ENCODE measurements at regions not wholly inside any gene's neighbourhood (a gene's known extent, or its start where the extent isn't known, plus 50 kb on each side); places are given as distances from the start of the nearest gene placed in this dataset.
"Not testable (repeated sequence)": the region's sequence is repeated elsewhere in the genome, so short reads cannot be mapped to it uniquely, and the experiment has no call there.

DNA sequence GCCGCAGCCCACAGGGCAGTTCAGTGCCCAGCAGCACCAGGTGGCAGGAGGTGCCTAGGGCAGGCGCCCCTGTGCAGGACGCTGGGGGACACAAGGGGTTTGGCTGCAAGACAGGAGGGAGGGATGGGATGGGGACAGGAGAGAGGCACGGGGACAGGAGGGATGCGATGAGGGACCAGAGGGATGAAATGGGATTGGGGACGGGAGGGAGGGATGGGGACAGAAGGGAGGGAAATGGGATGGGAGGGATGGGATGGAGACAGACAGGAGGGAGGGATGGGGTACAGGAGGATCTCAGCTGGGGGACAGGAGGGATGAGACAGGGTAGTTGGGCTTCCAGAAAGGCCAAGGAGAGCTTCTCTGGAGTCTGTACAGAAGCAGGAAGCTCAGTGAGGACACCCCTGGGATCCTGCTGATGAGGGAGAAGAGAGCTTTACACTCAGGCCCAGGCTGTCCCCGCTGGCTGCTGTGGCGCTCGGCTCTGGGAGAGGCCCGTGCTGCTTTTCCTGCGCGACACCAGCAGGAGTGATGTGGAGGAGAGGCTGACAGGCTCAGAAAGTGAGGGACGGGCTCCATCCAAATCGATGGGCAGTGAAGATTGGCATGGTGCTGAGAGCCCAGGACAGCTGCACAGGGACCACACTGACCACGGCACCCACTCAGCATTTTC, 400.8 kb downstream of the SMOC2 start:
- no peak for DNase-seq

DNA sequence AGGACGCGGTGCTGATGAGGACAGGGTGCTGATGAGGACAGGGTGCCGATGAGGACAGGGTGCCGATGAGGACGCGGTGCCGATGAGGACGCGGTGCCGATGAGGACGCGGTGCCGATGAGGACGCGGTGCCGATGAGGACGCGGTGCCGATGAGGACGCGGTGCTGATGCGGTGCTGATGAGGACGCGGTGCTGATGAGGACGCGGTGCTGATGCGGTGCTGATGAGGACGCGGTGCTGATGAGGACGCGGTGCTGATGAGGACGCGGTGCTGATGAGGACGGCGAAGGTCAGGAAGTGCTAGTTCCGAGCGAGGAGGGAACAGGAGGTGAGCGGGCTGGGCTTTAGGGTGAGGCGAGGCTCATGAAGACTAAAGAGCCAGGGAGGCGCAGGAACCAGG, 399.9 kb downstream of the SMOC2 start:
- DNase-seq, result not testable (repeated sequence)

DNA sequence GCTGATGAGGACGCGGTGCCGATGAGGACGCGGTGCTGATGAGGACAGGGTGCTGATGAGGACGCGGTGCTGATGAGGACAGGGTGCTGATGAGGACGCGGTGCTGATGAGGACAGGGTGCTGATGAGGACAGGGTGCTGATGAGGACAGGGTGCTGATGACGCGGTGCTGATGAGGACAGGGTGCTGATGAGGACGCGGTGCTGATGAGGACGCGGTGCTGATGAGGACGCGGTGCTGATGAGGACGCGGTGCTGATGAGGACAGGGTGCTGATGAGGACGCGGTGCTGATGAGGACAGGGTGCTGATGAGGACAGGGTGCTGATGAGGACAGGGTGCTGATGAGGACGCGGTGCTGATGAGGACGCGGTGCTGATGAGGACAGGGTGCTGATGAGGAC, 399.3 kb downstream of the SMOC2 start:
- DNase-seq, result not testable (repeated sequence)

DNA sequence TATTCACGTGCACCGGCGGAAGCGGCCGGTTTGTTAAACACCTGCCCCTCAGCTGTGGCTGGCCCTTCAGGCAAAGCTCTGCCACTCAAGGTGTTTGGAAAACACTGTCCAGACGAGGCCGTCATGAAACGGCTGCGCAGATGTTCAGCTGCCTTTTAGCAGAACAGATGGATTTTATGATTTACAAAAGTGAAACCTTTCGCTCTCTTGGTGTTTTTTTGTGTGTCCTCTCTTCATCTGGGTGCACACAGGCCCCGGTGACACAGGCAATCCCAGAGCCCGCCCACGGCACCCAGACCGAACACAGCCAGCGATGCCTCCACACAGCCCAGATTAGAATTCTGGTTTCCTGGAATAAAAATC, 397.0 kb downstream of the SMOC2 start:
- no peak for DNase-seq

DNA sequence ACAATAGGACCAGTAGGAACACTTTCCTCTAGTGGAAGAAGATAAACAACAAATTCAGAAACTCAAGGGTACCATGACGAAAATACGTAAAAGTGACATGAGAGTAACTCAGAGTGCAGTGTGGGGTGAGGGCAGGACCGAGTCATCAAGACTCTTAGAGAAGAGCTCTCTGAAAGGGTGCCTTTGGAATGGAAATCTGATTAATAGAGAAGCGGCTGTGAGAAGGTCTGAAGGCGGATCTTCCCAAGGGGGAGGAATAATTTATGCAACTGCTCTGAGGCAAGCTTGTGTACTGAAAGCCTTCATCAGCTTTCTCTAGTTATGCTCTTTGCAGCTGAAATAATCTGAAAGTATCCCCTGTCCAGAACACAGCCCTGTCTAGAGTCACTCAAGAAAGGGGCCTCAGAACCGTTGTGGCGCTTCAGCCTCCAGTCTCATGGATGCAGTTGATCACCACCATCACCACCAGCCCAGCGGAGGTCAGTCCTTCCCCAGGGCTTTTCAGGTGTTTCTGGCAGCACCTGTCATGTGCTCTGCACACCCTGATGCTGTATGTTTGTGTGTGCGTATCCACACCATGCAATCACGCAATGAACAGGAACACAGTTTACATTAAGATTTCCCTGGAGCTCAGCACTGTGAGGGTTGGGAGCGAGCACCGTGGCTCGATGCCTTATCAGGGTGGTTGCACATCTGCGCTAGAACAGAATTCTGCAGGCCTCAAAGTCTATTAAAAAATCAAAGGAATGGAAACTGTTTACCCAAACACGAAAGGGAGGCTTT, 396.5 kb downstream of the SMOC2 start:
- no peak for DNase-seq

GRCh38 chr6:168835991-168836390, 395.0 kb downstream of the SMOC2 start:
- no peak for DNase-seq

GRCh38 chr6:168834801-168835200, 393.8 kb downstream of the SMOC2 start:
- no peak for DNase-seq

GRCh38 chr6:168834042-168834587, 393.1 kb downstream of the SMOC2 start:
- DNase-seq, result no peak

DNA sequence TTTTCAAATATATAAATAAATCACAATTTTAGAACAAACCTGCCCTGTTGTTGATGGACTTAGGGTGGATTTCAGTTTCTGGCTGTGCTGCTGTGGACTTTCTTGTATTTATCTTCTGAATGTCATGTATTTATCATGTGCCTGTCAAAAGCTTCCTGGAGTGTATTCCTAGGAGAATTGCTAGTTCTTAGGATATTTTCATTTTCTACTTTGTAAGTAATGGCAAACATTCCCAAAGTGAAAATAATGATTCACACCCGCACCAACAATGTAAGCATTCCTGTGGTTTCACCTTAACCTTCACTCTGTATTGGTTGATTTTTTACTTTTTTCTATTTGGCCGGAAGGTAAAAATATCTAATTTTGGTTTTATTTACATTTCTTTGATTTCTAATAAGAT, 387.8 kb downstream of the SMOC2 start:
- no peak for DNase-seq

GRCh38 chr6:168828035-168828434, 387.1 kb downstream of the SMOC2 start:
- no peak for DNase-seq

- no peak for DNase-seq
Measured at GRCh38 chr6:168827586-168827871, 386.5 kb downstream of the SMOC2 start.

DNA sequence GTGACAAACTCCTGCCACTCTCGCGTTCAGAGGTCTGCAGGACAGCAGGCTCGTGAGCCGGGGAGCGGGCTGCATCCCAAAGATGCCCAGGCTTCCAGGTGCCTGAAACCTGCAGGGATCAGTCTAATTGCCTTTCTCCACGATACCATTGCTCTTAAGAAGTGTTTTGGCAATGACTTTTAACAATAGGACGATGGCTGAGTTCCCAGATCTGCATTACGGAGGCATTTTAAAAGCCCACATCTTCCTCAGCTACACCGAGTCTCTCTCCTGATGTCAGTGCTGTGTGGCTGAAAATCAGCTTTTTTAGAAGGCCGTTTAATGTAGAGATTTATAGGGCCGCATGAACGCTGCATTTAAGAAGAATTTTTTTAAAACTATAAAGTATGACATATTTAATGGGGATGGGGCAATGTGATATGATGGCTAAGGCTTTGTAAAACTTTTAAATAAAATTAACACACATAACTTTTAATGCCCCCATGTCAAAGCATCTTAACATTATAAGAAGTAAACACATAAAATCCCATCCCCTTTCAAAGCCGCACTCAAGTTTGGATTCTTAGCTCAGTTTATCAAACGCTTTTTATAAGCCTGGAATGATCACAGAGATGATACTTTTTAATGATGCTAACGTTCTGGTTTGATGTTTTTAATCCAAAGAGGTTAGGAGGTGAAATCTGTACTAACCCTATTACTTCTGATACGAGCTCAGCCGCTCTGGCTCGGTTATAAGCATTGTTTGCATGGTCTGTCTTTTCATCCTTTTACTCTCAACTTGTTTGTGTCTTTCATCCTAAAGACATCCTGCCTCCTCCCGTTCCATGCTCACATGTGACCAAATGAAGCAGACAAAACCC, 386.0 kb downstream of the SMOC2 start:
- peak; percentile 32 for DNase-seq

- no peak for DNase-seq
Measured at GRCh38 chr6:168826078-168826390, 385.1 kb downstream of the SMOC2 start.

- DNase-seq, result no peak
Measured at GRCh38 chr6:168825226-168826077, 384.5 kb downstream of the SMOC2 start.

- DNase-seq, result peak; percentile 42
Measured at GRCh38 chr6:168823397-168824212, 382.6 kb downstream of the SMOC2 start.

- DNase-seq, result no peak
Measured at GRCh38 chr6:168822376-168822775, 381.4 kb downstream of the SMOC2 start.

GRCh38 chr6:168819546-168819945, 378.6 kb downstream of the SMOC2 start:
- DNase-seq, result no peak

- no peak for DNase-seq
Measured at GRCh38 chr6:168817558-168818159, 376.7 kb downstream of the SMOC2 start.

- no peak for DNase-seq
Measured at GRCh38 chr6:168815229-168815628, 374.2 kb downstream of the SMOC2 start.

- DNase-seq, result no peak
Measured at GRCh38 chr6:168808232-168808631, 367.2 kb downstream of the SMOC2 start.

DNA sequence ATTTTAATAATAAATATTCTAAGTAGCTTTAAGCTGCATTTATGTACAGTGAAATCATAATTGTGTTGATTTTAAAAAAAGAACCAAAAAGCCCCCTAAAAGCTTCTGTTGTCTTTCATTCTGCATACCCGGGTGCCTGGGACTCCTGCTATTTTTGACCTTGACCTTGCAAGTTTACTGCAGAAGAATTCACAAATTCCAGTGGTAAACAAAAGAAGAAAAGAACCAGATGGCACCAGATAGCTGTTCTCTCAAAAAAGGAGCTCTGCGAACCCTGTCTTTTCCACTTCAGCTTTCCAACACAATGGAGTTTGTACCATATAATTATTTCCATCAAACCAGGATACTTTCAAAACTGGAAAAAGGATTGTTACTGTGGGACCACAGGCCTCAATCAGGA, 363.3 kb downstream of the SMOC2 start:
- DNase-seq, result no peak
